Endothelial cell of umbilical vein (primary cell): ENCODE measurements at regions not wholly inside any gene's neighbourhood (a gene's known extent, or its start where the extent isn't known, plus 50 kb on each side); places are given as distances from the start of the nearest gene placed in this dataset.

Experiments used
- BruUV-seq: library from RNA; stranded (reverse); fragments of 400-500 nt; replicated peaks from 2 replicates; lab custom pipeline; 2021; lab: Mats Ljungman, UMichigan
- CTCF ChIA-PET: fragments of 300-600, 350-600 bp; sonication (Branson Sonifier 250); formaldehyde crosslinking; loops from one replicate; lab custom pipeline; 2021; ENCODE audit warnings: antibody characterized with exemption, inconsistent platforms; lab: Charles Lee
- POLR2A ChIA-PET: fragments of 300-600, 350-600 bp; sonication (Branson Sonifier 250); formaldehyde crosslinking; loops from one replicate; lab custom pipeline; 2021; ENCODE audit warnings: antibody characterized with exemption, inconsistent platforms; lab: Charles Lee
- DNase-seq: peaks from one replicate; pipeline ENCODE4 v3.0.0-alpha.2; 2011; ENCODE audit warnings: low read depth, low spot score
- FAIRE-seq: peaks from 2 replicates; lab custom pipeline; 2011; peaks lifted over from hg19 to GRCh38; lab: Jason Lieb, UNC
- H2AFZ ChIP-seq: 2 replicates; pipeline ENCODE4 v1.6.0; 2012; ENCODE audit warnings: low read depth, low read length, control low read depth, inconsistent platforms
- H3K27ac ChIP-seq: 2 replicates; pipeline ENCODE4 v1.5.1; 2011; ENCODE audit warnings: low read depth, mild to moderate bottlenecking, control low read depth, low read length, moderate library complexity; ENCODE audit not compliant: insufficient read depth
- H3K27me3 ChIP-seq, 2 experiments: 2 replicates each; pipeline versions ENCODE4 v1.6.0 to v1.6.1; 2011; ENCODE audit warnings: low read length in 2 of 2, mixed read lengths in 1 of 2; ENCODE audit not compliant: control insufficient read depth in 2 of 2, insufficient read depth in 2 of 2
- H3K36me3 ChIP-seq, 2 experiments: 2 replicates in 1 of 2; 3 replicates in 1 of 2; pipeline ENCODE4 v1.5.1; 2011; ENCODE audit warnings: low read length in 2 of 2, mild to moderate bottlenecking in 1 of 2, moderate library complexity in 1 of 2; ENCODE audit not compliant: control insufficient read depth in 2 of 2, insufficient read depth in 2 of 2; ENCODE audit errors: extremely low read depth in 1 of 2
- H3K4me1 ChIP-seq: 3 replicates; pipeline ENCODE4 v1.5.1; 2011; ENCODE audit warnings: mild to moderate bottlenecking, low read length; ENCODE audit not compliant: control insufficient read depth, insufficient read depth; ENCODE audit errors: extremely low read depth
- H3K4me2 ChIP-seq: 2 replicates; pipeline ENCODE4 v1.6.1; 2011; ENCODE audit warnings: low read length, control low read depth, mixed read lengths; ENCODE audit not compliant: insufficient read depth
- H3K4me3 ChIP-seq, 3 experiments: fragments of 200-600 bp in 1 of 3; sonication (generic), shearing (Covaris generic) in 1 of 3; replicated peaks in 1 of 3; 2 replicates each; pipeline ENCODE4 v1.5.1; 2011 to 2016; ENCODE audit warnings: control low read depth in 3 of 3, low read length in 3 of 3, mild to moderate bottlenecking in 2 of 3, inconsistent platforms in 1 of 3, low read depth in 1 of 3, moderate library complexity in 1 of 3; ENCODE audit not compliant: insufficient read depth in 1 of 3
- H3K79me2 ChIP-seq: 2 replicates; pipeline ENCODE4 v1.6.0; 2012; ENCODE audit warnings: low read length, inconsistent platforms; ENCODE audit not compliant: control insufficient read depth, insufficient read depth
- H3K9ac ChIP-seq: replicated peaks from 2 replicates; pipeline ENCODE3; 2011; ENCODE audit warnings: low read length, control low read depth; ENCODE audit not compliant: insufficient read depth; ENCODE audit errors: extremely low read depth
- H3K9me1 ChIP-seq: replicated peaks from 3 replicates; pipeline ENCODE4 v1.6.0; 2011; ENCODE audit warnings: mild to moderate bottlenecking, low read length; ENCODE audit not compliant: control insufficient read depth, insufficient read depth; ENCODE audit errors: extremely low read depth
- H3K9me3 ChIP-seq: replicated peaks from 2 replicates; pipeline ENCODE4 v1.5.1; 2012; ENCODE audit warnings: low read length, inconsistent platforms; ENCODE audit not compliant: control insufficient read depth, insufficient read depth
- H4K20me1 ChIP-seq: replicated peaks from 2 replicates; pipeline ENCODE3; 2011; ENCODE audit warnings: mild to moderate bottlenecking, low read length; ENCODE audit not compliant: control insufficient read depth, insufficient read depth; ENCODE audit errors: extremely low read depth
- CTCF ChIP-seq, 2 donors: IDR thresholded peaks; 1 replicate in 1 of 2; 2 replicates in 1 of 2; pipeline ENCODE4 v1.5.1; 2011; ENCODE audit warnings: low read length in 2 of 2, mild to moderate bottlenecking in 2 of 2, moderate library complexity in 2 of 2, control low read depth in 1 of 2, inconsistent platforms in 1 of 2, low read depth in 1 of 2; ENCODE audit not compliant: insufficient read depth in 1 of 2; ENCODE audit errors: extremely low read depth in 1 of 2
- EZH2 ChIP-seq: IDR thresholded peaks from 2 replicates; pipeline ENCODE4 v1.6.1; 2012; ENCODE audit warnings: borderline replicate concordance, low read depth, mild to moderate bottlenecking, moderate library complexity, low read length, inconsistent platforms; ENCODE audit not compliant: severe bottlenecking
- FOS ChIP-seq: IDR thresholded peaks from 2 replicates; pipeline ENCODE4 v1.6.1; 2011; ENCODE audit warnings: mild to moderate bottlenecking, low read length, moderate library complexity, borderline replicate concordance; ENCODE audit not compliant: insufficient read depth
- JUN ChIP-seq: IDR thresholded peaks from 2 replicates; pipeline ENCODE4 v1.6.1; 2011; ENCODE audit warnings: borderline replicate concordance, low read depth; ENCODE audit not compliant: insufficient read length, insufficient read depth
- MAX ChIP-seq: IDR thresholded peaks from 2 replicates; pipeline ENCODE4 v1.6.1; 2011; ENCODE audit not compliant: insufficient read depth, insufficient read length
- POLR2A ChIP-seq: IDR thresholded peaks from 2 replicates; pipeline ENCODE4 v1.6.1; 2012; ENCODE audit warnings: low read depth, mild to moderate bottlenecking, control low read depth, low read length
- POLR2AphosphoS5 ChIP-seq: IDR thresholded peaks from 2 replicates; pipeline ENCODE4 v1.6.1; 2012; ENCODE audit warnings: low read depth, mild to moderate bottlenecking, control low read depth, low read length, moderate library complexity; ENCODE audit not compliant: insufficient read depth
- dilution Hi-C: fragments of 300-500 bp; cut with MboI; formaldehyde crosslinking; loops from one replicate; pipeline ENCODE4 v1.15.0; 2019; ENCODE audit warnings: low sequenced_read_pairs; ENCODE audit not compliant: extremely low pct_ligation_motif_present
- intact Hi-C: fragments of 100-400 bp; cut with micrococcal nuclease; formaldehyde crosslinking; loops from one replicate; pipeline ENCODE4 v1.10.0; 2022

- Histone ChIP-seq H3K27ac (no peak overlapping the region), H3K4me2 (no peak overlapping the region), H3K27me3 (no peaks in the 10 kb centered on the region), H3K36me3 (no peaks in the 10 kb centered on the region), H3K9me1 (no peaks in the 10 kb centered on the region), H3K9me3 (no peaks in the 10 kb centered on the region), H3K9ac (no peak overlapping the region), H2AFZ (no peak overlapping the region), H3K4me3 (no peak overlapping the region), H4K20me1 (no peaks in the 10 kb centered on the region), H3K79me2 (no peaks in the 10 kb centered on the region), H3K4me1 (no peaks in the 10 kb centered on the region)
- DNase-seq (no peak), FAIRE-seq (no peak)
- intact Hi-C loops (no loop called here), dilution Hi-C loops (no loop called here)
- BruUV-seq, result no TSS peak
- CTCF ChIA-PET, result interaction anchor here (1.2 kb wide), 2 partner anchors 14 to 15 kb away, joined by 3 to 4 read pairs; no protein-coding TSS in a partner anchor
- POLR2A ChIA-PET, result no interaction called here
- peak; percentile 24 for TF ChIP-seq FOS
- no peak for TF ChIP-seq JUN
- TF ChIP-seq EZH2, result no peak
- no peak for TF ChIP-seq MAX
- TF ChIP-seq CTCF (IDR thresholded peaks at IDR 0.05; ENCODE audit: extremely low read depth in 1 of 2, insufficient read depth in 1 of 2, low read depth in 1 of 2, low read length in 2 of 2), result no peak
Observed at GRCh38 chr1:78760858-78761257, 111.2 kb downstream of the IFI44 start.

GRCh38 chr1:78762113-78762512 lies 112.5 kb downstream of the IFI44 start:
- ChIA-PET POLR2A (no interaction called here), CTCF (no interaction called here)
- Histone ChIP-seq H3K27ac (no peak overlapping the region), H3K27me3 (no peaks in the 10 kb centered on the region), H3K4me1 (no peaks in the 10 kb centered on the region), H3K9me1 (no peaks in the 10 kb centered on the region), H3K4me3 (no peak overlapping the region), H3K79me2 (no peaks in the 10 kb centered on the region), H4K20me1 (no peaks in the 10 kb centered on the region), H3K9me3 (no peaks in the 10 kb centered on the region), H2AFZ (no peak overlapping the region), H3K9ac (no peak overlapping the region), H3K4me2 (no peak overlapping the region), H3K36me3 (no peaks in the 10 kb centered on the region)
- TF ChIP-seq POLR2A (no peak), JUN (no peak), POLR2AphosphoS5 (no peak), FOS (no peak), EZH2 (no peak)
- no peak for FAIRE-seq
- intact Hi-C loops, result no loop called here
- DNase-seq, result no peak
- no TSS peak for BruUV-seq
- dilution Hi-C loops, result no loop called here
